B cell (primary cell): ENCODE measurements at regions not wholly inside any gene's neighbourhood (a gene's known extent, or its start where the extent isn't known, plus 50 kb on each side); places are given as distances from the start of the nearest gene placed in this dataset.

Experiments
- ATAC-seq: fragments of 200-7000 bp; cut with Tn5 transposase; one replicate; pipeline ENCODE4 v1.10.0; 2021; ENCODE audit warnings: low read depth, mild to moderate bottlenecking, moderate number of reproducible peaks, moderate library complexity
- CTCF ChIA-PET: fragments of 350-600 bp; sonication (Branson Sonifier 250); formaldehyde crosslinking; loops from one replicate; lab custom pipeline; 2021; ENCODE audit warnings: antibody characterized with exemption, inconsistent platforms; lab: Charles Lee
- POLR2A ChIA-PET: fragments of 350-600 bp; sonication (Branson Sonifier 250); formaldehyde crosslinking; loops from one replicate; lab custom pipeline; 2021; ENCODE audit warnings: antibody characterized with exemption; lab: Charles Lee
- DNase-seq: peaks from one replicate; pipeline ENCODE4 v3.0.0; 2013
- H2AFZ ChIP-seq: 2 replicates; pipeline ENCODE4 v1.6.1; 2012; ENCODE audit warnings: mild to moderate bottlenecking, low read depth, low read length; ENCODE audit not compliant: insufficient read depth, poor library complexity, severe bottlenecking
- H3K27ac ChIP-seq, 2 donors: 1 replicate in 1 of 2; 2 replicates in 1 of 2; pipeline ENCODE4 v1.5.1; 2012 to 2013; ENCODE audit warnings: low read length in 2 of 2, mild to moderate bottlenecking in 2 of 2, moderate library complexity in 1 of 2
- H3K27me3 ChIP-seq, 4 experiments: fragments of 200-600 bp in 1 of 4; sonication (generic) in 1 of 4; replicated peaks in 1 of 4; 1 replicate in 2 of 4; 2 replicates in 2 of 4; pipeline versions ENCODE4 v1.6.1 to v1.7.0; 2013 to 2016; ENCODE audit warnings: low read length in 3 of 4, mild to moderate bottlenecking in 2 of 4, mixed read lengths in 1 of 4, moderate library complexity in 1 of 4; ENCODE audit not compliant: insufficient read depth in 4 of 4, control insufficient read depth in 3 of 4; ENCODE audit errors: control extremely low read depth in 1 of 4
- H3K36me3 ChIP-seq, 2 experiments: replicated peaks in 1 of 2; 1 replicate in 1 of 2; 2 replicates in 1 of 2; pipeline versions ENCODE4 v1.6.1 to v1.7.1; 2013; ENCODE audit warnings: low read length in 1 of 2; ENCODE audit not compliant: insufficient read depth in 2 of 2, control insufficient read depth in 1 of 2; ENCODE audit errors: control extremely low read depth in 1 of 2, extremely low read depth in 1 of 2
- H3K4me1 ChIP-seq, 2 donors: fragments of 200-600 bp in 1 of 2; sonication (generic) in 1 of 2; 1 replicate in 1 of 2; 2 replicates in 1 of 2; pipeline versions ENCODE4 v1.5.1 to v1.6.1; 2013 to 2017; ENCODE audit warnings: low read length in 2 of 2; ENCODE audit not compliant: control insufficient read depth in 2 of 2, insufficient read depth in 2 of 2
- H3K4me2 ChIP-seq: replicated peaks from 2 replicates; pipeline ENCODE3; 2012; ENCODE audit warnings: mild to moderate bottlenecking, low read depth, low read length; ENCODE audit not compliant: poor library complexity, severe bottlenecking
- H3K4me3 ChIP-seq, 5 experiments: fragments of 200-600 bp in 1 of 5; sonication (generic) in 1 of 5; 1 replicate in 3 of 5; 2 replicates in 2 of 5; pipeline versions ENCODE4 v1.5.1 to v1.7.0; 2011 to 2016; ENCODE audit warnings: low read length in 4 of 5, mild to moderate bottlenecking in 4 of 5, low read depth in 2 of 5, control low read depth in 1 of 5, moderate library complexity in 1 of 5; ENCODE audit not compliant: insufficient read depth in 1 of 5; ENCODE audit errors: control extremely low read depth in 1 of 5, extremely low read depth in 1 of 5
- H3K79me2 ChIP-seq: fragments of 200-600 bp; sonication (generic); one replicate; pipeline ENCODE4 v1.6.0; 2016; ENCODE audit warnings: low read length; ENCODE audit not compliant: control insufficient read depth, insufficient read depth
- H3K9ac ChIP-seq: fragments of 200-600 bp; sonication (generic); 2 replicates; pipeline ENCODE4 v1.6.1; 2017; ENCODE audit warnings: mild to moderate bottlenecking, low read length, moderate library complexity
- H3K9me3 ChIP-seq, 3 donors: one replicate each; pipeline versions ENCODE4 v1.6.1 to v1.7.1; 2013; ENCODE audit warnings: low read length in 2 of 3; ENCODE audit not compliant: control insufficient read depth in 2 of 3, insufficient read depth in 1 of 3; ENCODE audit errors: control extremely low read depth in 1 of 3
- H4K20me1 ChIP-seq: 2 replicates; pipeline ENCODE4 v1.6.0; 2012; ENCODE audit warnings: mild to moderate bottlenecking, low read length; ENCODE audit not compliant: insufficient read depth, control insufficient read depth, poor library complexity, severe bottlenecking
- H3K27ac Mint-ChIP-seq: one replicate; pipeline ENCODE4 v1.8.0; 2021; ENCODE audit warnings: mixed read lengths
- H3K27me3 Mint-ChIP-seq: one replicate; pipeline ENCODE4 v1.8.0; 2021; ENCODE audit warnings: mixed read lengths
- H3K4me1 Mint-ChIP-seq: one replicate; pipeline ENCODE4 v1.8.0; 2021; ENCODE audit warnings: mixed read lengths
- H3K4me3 Mint-ChIP-seq: one replicate; pipeline ENCODE4 v1.8.0; 2021; ENCODE audit warnings: mixed read lengths
- H3K9me3 Mint-ChIP-seq: one replicate; pipeline ENCODE4 v1.8.0; 2022; ENCODE audit warnings: mixed read lengths; ENCODE audit not compliant: insufficient read depth
- EZH2 ChIP-seq: IDR thresholded peaks from 2 replicates; pipeline ENCODE4 v1.6.1; 2012; ENCODE audit warnings: borderline replicate concordance, low read depth, mild to moderate bottlenecking, moderate library complexity, low read length; ENCODE audit not compliant: insufficient read depth, poor library complexity, severe bottlenecking
- WGBS: methylation state at CpG from one replicate; pipeline ENCODE4 v1.1.5; 2013; ENCODE audit warnings: missing lambda C conversion rate; ENCODE audit not compliant: insufficient coverage; 5-methylcytosine and 5-hydroxymethylcytosine counted together
- intact Hi-C: fragments of 100-400 bp; cut with micrococcal nuclease; formaldehyde crosslinking; loops from one replicate; pipeline ENCODE4 v1.10.0; 2022
- TF ChIP-seq, protein P1 (sequence below): fragments of 200-600 bp; IDR thresholded peaks from one replicate; pipeline ENCODE4 v1.8.0; 2022; ENCODE audit warnings: antibody characterized with exemption, mild to moderate bottlenecking

DNA sequence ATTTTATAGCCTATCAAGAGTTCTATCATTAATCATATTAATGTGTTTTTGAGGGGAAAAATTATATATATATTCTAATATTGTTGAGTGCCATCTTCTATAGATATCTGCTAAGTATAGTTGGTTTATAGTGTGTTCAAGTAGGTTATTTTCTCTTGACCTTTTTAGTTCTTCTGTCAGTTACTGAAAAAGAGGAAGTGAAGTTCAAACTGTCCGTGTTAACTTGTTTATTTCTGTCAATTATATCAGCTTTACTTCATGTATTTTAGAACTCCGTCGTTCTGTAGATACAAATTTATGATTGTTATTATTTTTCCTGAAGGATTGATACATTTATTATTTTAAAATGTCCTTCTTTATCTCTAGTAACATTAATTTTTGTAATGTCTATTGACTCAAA lies 1209.1 kb downstream of the CDH12 start:
- Histone ChIP-seq H3K4me3 (no peak overlapping the region), H3K79me2 (no peaks in the 10 kb centered on the region), H3K4me2 (no peak overlapping the region), H3K9me3 (no peaks in the 10 kb centered on the region), H3K27ac (no peak overlapping the region), H2AFZ (no peak overlapping the region), H3K36me3 (no peaks in the 10 kb centered on the region), H4K20me1 (no peaks in the 10 kb centered on the region), H3K4me1 (no peaks in the 10 kb centered on the region), H3K9ac (no peak overlapping the region), H3K27me3 (no peaks in the 10 kb centered on the region)
- no CpG with 5 or more reads among the region's 3 CpGs for WGBS
- ChIA-PET CTCF (no interaction called here), POLR2A (no interaction called here)
- no peaks in the 10 kb centered on the region for H3K9me3 Mint-ChIP-seq
- DNase-seq (no peak), ATAC-seq (no peak)
- no peak overlapping the region for H3K27ac Mint-ChIP-seq
- no peaks in the 10 kb centered on the region for H3K27me3 Mint-ChIP-seq
- H3K4me3 Mint-ChIP-seq: no peak overlapping the region
- intact Hi-C loops: no loop called here
- TF ChIP-seq, protein P1, sequence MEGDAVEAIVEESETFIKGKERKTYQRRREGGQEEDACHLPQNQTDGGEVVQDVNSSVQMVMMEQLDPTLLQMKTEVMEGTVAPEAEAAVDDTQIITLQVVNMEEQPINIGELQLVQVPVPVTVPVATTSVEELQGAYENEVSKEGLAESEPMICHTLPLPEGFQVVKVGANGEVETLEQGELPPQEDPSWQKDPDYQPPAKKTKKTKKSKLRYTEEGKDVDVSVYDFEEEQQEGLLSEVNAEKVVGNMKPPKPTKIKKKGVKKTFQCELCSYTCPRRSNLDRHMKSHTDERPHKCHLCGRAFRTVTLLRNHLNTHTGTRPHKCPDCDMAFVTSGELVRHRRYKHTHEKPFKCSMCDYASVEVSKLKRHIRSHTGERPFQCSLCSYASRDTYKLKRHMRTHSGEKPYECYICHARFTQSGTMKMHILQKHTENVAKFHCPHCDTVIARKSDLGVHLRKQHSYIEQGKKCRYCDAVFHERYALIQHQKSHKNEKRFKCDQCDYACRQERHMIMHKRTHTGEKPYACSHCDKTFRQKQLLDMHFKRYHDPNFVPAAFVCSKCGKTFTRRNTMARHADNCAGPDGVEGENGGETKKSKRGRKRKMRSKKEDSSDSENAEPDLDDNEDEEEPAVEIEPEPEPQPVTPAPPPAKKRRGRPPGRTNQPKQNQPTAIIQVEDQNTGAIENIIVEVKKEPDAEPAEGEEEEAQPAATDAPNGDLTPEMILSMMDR: no peak
- TF ChIP-seq EZH2: no peak
- H3K4me1 Mint-ChIP-seq: no peaks in the 10 kb centered on the region

GRCh38 chr5:21642312-21642711 lies 1210.8 kb downstream of the CDH12 start:
- no peaks in the 10 kb centered on the region for H3K36me3 ChIP-seq
- no peak overlapping the region for H3K4me3 ChIP-seq
- H3K27ac ChIP-seq: no peak overlapping the region
- ChIA-PET POLR2A (no interaction called here), CTCF (no interaction called here)
- H3K4me3 Mint-ChIP-seq: no peak overlapping the region
- no peaks in the 10 kb centered on the region for H3K9me3 Mint-ChIP-seq
- no CpG with 5 or more reads among the region's 1 CpG for WGBS
- H3K4me1 Mint-ChIP-seq: no peaks in the 10 kb centered on the region
- no peaks in the 10 kb centered on the region for H3K4me1 ChIP-seq
- no peaks in the 10 kb centered on the region for H3K27me3 Mint-ChIP-seq
- H3K4me2 ChIP-seq: no peak overlapping the region
- H3K9me3 ChIP-seq: no peaks in the 10 kb centered on the region
- intact Hi-C loops: no loop called here
- no peak for TF ChIP-seq EZH2
- TF ChIP-seq, protein P1: no peak
- H3K9ac ChIP-seq: no peak overlapping the region
- no peak for ATAC-seq
- no peaks in the 10 kb centered on the region for H4K20me1 ChIP-seq
- DNase-seq: no peak
- H3K27ac Mint-ChIP-seq: no peak overlapping the region
- no peaks in the 10 kb centered on the region for H3K27me3 ChIP-seq
- no peaks in the 10 kb centered on the region for H3K79me2 ChIP-seq
- no peak overlapping the region for H2AFZ ChIP-seq
